ENCODE measurements at regions not wholly inside any gene's neighbourhood (a gene's known extent, or its start where the extent isn't known, plus 50 kb on each side); places are given as distances from the start of the nearest gene placed in this dataset.
"Not testable (repeated sequence)": the region's sequence is repeated elsewhere in the genome, so short reads cannot be mapped to it uniquely, and the experiment has no call there.

DNA sequence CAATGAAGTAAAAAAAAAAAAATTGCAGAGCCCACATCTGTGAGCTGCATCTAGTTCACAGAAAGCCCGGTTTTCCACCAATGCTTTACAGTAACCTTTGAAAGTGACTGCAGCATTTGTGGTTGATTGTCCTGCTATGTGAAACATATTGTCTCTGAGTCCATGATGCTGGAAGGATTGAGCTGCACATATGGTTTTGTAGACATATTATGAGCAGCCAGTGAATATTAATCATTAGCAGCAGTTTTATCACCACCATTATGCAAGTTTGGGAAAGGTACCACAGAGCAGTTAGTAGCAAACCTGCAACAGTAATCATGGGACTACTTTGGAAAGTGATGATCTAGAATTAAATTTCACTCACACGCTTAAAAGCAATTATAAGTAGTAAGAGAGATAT lies 151.5 kb upstream of the PRICKLE1 start:
- no peak for DNase-seq
- intact Hi-C loops (cut with DNase I, micrococcal nuclease): no loop called here
- ATAC-seq: no peak

DNA sequence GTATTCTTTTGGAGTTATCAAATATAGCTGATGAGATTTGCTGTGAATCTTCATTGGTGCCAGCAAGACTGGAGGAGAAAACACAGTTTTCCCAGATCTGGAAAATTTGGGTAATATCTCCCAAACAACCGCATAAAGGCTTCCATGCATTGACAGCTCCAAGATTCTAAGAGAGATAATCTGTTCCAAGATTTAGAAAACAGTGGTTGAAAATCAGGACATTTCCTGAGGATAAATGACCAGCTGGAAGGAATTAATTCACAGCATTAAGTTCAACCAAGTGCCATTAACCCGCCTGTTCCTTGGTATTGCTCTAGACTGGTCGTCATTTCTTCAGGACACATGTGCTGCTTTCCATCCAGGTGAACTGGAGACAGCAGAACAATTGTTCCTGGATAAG lies 147.9 kb upstream of the PRICKLE1 start:
- no peak for ATAC-seq
- intact Hi-C loops (cut with DNase I, micrococcal nuclease): no loop called here

DNA sequence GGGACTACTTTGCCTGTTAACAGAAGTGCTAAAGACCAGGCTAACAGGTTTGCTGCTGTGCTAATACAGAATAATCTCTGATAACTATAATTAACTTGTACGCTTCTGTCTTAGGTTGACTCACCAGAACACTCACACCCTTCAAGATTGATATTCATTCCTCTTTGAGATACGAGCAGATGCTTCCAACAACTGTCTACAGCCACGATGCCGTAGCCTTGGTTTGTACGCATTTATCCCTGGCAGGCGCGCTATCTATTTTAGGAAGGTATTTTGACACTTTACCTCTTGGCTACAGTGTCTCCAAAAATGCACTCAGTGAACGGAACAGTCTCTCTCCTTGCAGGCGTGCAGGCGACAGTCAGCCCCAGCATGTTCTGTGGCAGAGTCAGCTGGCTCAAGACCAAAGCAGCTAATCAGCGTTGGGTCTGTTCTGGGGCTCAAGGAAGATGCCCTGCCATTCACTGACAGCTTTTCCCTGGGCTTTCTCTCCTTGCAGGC lies 146.4 kb upstream of the PRICKLE1 start:
- intact Hi-C loops (cut with DNase I, micrococcal nuclease): no loop called here
- ATAC-seq (no peak), DNase-seq (no peak)

More for the DNA sequence above, 147.9 kb upstream of the PRICKLE1 start:
- DNase-seq: no peak

DNA sequence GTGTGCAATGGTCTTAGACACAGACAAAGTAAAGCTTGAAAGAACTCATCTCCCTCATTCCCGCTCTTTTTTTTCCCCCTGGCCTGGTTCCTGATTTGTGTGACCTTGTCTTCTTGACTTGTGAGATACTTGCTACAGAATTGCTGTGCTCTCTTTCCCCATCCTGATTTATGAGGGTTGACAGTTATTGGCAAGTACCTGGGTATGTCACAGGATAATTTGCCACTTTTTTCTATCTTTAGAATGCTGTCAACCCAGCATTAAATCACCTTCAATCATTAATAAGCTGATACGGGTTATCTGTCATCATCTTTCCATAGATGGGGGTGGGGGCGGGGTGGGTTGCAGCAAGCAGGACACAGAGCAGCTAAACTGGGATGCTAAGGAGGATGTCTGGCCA lies 144.4 kb upstream of the PRICKLE1 start:
- intact Hi-C loops (cut with DNase I, micrococcal nuclease): no loop called here
- no peak for DNase-seq

DNA sequence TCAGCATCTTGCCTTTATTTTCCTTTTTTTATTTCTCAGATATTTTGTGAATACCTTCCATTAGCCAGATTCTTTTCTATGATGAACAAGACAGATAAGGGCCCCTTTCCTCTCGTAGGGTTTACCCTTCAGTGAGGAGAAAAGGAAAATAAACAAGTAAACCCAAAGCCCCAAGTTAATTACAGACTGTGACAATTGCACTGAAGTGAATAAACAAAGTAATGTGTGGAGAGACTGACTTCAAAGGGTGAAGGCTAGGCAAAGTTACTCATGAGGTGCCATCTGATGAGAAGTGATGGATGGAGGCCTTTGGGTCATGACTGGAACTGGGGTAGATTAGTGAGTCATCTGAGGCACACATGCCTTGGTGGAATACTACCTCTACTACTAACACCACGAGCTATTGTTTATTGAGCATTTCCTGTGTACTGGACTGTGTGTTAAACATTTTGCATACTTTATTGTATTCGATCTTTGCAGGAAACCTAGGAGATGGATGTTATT lies 143.4 kb upstream of the PRICKLE1 start:
- DNase-seq (no peak), ATAC-seq (no peak)
- intact Hi-C loops (cut with DNase I, micrococcal nuclease): no loop called here

More for the DNA sequence above, 144.4 kb upstream of the PRICKLE1 start:
- no peak for ATAC-seq

DNA sequence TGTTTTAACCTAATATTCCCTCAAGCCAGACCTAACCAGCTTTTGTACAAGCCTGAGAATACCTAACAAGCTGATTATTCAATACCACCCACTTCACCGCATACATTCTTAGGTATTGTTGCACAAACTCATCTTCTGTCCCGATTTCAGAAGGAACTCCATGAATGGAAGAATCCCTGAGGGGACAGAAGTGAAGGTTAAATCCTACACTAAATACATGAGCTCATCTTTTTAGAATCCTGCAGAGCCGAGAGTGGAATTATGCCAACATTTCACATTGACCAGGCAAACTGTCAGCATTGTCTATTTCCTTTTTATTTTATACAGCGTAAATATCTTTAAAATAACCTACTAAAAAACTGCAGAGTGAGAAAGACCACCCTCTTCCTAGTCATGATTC lies 140.7 kb upstream of the PRICKLE1 start:
- intact Hi-C loops (cut with DNase I, micrococcal nuclease): no loop called here
- ATAC-seq: no peak
- DNase-seq: no peak

DNA sequence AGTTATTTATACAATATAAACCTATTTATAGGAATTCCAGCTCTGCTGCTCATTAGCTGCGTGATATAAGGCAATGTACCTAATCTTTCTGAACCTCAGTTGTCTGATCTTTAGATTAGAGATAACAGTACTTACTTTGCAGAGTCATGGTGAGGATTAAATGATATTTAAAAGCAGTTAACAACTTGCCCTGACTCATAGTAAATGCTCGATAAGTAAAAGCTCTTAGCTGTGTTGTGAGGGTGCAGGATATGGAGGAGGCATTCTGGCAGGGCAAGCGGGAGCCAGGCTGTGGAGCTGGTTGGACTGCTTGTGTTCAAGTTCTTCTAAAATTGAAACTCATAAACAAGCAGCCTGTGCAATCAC lies 140.0 kb upstream of the PRICKLE1 start:
- ATAC-seq (no peak), DNase-seq (no peak)
- intact Hi-C loops (cut with DNase I, micrococcal nuclease): no loop called here

DNA sequence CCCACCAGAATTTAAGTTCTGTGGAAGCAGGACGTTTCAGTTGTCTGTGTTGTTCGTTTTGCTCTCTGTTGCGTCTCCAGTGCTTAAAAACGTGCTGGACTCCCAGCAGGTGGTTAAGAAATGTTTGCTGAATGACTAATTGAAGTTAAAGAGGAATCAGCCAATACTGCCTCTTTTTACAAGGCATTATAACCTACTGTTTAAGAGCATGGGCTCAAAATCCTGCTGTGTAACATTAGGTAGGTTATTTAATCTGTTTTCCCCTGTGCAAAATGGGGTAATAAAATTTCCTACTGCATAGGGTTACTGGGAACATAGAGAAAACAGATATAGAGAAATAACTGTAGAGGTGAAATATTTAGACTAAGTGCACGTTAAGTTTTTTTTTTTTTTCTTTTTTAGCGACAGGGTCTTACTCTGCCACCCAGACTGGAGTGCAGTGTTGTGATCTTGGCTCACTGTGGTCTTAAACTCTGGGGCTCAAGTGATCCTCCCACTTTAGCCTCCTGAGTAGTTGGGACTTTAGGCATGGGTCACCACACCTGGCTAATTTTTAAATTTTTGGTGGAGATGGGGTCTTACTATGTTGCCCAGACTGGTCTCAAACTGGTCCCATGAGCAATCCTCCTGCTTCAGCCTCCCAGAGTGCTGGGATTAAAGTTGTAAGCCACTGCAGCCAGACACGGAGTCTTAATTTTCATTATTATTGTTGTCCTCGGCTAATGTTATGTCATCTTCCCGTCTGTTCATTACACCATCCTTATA lies 139.4 kb upstream of the PRICKLE1 start:
- intact Hi-C loops (cut with DNase I, micrococcal nuclease): no loop called here
- ATAC-seq (no peak), DNase-seq (no peak)

DNA sequence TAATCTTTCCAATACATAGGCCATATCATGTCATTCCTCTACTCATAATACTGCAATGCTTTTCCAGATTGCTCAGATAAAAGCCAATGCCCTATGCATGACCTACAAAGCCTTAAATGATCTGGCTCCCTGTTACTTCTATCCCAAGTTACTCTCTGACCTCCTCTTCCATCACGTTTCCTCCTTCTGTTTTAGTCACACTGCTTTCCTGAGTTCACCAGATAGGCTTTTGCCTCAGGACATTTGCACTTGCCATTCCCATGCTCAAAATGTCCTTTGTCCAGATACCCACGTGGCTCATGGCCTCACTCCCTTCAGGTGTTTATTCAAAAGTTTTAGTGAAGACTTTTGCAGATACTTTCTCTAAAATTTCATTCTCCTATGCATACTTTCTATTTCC lies 138.7 kb upstream of the PRICKLE1 start:
- intact Hi-C loops (cut with DNase I, micrococcal nuclease): no loop called here
- no peak for ATAC-seq
- no peak for DNase-seq

DNA sequence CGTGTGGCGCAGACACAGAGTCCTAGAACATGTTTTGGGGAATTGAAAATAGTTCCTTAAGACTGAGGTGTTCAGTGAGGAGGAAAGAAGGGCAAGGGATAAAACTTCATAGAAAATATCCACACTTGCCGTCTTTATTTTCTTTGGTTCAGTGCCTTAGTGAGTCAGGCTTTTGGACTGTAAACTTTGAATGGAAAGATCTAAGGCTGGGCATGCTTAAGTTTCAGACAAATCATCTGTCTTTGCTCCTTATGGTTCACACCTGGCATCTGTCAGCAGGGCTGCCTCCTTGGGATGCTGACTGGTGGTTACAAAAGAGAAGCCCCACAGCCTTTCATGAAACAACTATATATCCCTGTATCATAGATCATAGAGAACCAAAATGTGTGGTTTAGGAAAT lies 136.3 kb upstream of the PRICKLE1 start:
- intact Hi-C loops (cut with DNase I, micrococcal nuclease): no loop called here
- DNase-seq (no peak), ATAC-seq (no peak)

DNA sequence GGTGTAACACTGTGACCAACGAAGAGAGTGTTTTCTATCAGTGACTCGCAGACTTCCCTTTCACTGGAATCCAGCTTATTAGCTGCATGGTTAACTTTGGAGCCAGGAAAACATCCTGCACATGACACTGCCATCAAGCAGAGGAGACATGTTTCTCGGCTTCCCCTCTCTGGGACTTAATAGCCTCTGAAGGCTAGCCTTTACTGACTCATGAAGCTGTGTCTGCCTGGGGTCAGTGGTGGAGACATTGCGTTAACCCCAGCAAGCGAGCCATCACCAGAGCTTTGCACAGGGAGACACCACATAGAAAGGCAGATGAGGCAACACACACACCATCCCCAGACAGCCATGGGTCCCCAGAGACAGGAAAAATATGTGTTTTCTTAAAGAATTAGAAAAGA lies 126.9 kb upstream of the PRICKLE1 start:
- intact Hi-C loops (cut with DNase I, micrococcal nuclease): no loop called here
- ATAC-seq: no peak

DNA sequence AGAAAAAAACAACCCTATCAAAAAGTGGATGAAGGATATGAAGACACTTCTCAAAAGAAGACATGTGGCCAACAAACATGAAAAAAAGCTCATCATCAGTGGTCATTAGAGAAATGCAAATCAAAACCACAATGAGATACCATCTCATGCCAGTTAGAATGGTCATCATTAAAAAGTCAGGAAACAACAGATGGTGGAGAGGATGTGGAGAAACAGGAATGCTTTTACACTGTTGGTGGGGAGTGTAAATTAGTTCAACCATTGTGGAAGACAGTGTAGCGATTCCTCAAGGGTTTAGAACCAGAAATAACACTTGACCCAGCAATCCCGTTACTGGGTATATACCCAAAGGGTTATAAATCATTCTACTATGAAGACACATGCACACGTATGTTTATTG lies 124.0 kb upstream of the PRICKLE1 start:
- DNase-seq; intact Hi-C loops (cut with DNase I, micrococcal nuclease); ATAC-seq: not testable (repeated sequence)

More for the DNA sequence above, 126.9 kb upstream of the PRICKLE1 start:
- no peak for DNase-seq

DNA sequence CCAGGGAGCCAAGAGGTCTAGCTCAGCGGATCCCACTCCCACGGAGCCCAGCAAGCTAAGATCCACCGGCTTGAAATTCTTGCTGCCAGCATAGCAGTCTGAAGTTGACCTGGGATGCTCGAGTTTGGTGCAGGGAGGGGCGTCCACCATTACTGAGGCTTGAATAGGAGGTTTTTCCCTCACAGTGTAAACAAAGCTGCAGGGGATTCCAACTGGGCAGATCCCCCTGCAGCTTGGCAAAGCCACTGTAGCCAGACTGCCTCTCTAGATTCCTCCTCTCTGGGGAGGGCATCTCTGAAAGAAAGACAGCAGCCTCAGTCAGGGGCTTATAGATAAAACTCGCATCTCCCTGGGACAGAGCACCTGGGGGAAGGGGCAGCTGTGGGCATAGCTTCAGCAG lies 118.8 kb upstream of the PRICKLE1 start:
- not testable (repeated sequence) for DNase-seq

DNA sequence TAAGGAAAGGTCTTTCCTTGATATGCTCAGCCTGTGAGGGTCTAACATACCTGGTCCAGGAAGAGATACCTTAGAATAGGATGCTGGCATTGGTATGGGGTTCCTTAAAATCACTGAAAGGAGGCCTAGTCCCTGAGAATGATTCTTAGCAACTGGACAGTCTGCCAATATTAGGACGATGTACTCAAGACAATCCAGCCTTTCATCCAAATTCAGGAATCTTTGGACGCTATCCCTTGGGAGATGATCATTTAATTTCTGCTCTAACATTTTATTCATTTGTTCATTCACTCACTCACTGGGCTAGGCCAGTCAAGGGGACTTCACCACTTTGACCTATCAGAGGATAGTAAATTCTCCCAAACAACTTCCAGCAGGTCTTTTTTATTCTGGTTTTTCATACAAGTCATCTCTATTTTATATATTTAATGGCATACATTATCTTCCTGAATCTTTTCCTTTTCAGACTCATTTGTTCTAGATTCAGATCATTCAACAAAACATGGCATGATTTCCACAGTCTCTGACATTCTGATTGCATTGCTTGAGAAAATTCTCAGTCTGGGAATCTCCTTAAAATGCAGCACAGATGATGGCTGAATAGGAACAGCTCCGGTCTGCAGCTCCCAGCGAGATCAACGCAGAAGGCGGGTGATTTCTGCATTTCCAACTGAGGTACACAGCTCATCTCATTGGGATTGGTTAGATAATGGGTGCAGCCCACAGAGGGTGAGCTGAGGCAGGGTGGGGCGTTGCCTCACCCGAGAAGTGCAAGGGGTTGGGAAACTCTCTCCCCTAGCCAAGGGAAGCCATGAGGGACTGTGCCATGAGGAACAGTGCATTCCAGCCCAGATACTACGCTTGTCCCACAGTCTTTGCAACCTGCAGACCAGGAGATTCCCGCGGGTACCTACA lies 118.0 kb upstream of the PRICKLE1 start:
- intact Hi-C loops (cut with DNase I, micrococcal nuclease): no loop called here
- DNase-seq: no peak
- no peak for ATAC-seq

More for the DNA sequence above, 118.8 kb upstream of the PRICKLE1 start:
- intact Hi-C loops (cut with DNase I, micrococcal nuclease); ATAC-seq: not testable (repeated sequence)

DNA sequence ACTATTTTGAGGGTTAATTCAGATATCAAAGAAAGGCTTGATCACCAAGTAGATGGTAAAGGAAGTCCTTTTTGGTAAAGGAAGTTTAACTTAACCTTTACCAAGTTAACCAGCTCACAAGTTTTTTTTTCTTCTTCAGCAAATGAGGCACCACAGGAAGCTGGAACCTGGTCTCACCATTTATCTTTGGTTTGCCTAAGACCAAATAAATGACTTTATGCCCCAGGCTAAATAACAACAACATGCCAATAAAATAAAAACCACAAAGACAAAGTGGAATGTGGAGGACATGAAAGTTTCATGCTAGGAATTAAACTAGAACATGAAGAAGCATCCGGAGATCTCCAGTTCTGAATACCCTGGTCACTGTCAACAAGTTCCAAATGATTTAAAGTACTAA lies 116.8 kb upstream of the PRICKLE1 start:
- ATAC-seq: no peak
- intact Hi-C loops (cut with DNase I, micrococcal nuclease): no loop called here
- DNase-seq: no peak

DNA sequence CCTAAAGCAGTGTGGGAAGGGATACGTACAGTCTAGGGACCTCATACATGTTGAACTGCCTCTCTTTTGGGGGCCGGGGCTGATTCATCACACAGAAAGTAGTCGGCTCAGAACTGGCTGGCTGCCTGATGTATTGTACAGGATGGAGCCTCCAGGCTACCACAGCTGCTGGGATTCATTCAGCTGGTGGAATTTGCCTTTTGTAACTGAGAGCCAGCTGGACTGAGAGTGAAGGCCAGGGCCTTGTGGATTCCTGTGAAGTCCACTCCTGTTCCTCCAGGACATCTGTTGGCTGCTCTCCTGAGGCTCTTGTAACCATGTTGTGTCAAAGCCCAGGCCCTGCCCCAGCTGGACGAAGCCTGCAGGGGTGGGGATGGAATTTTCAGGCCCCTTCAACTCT lies 116.3 kb upstream of the PRICKLE1 start:
- ATAC-seq (no peak), DNase-seq (peak; percentile 29 to 52)
- intact Hi-C loops (cut with DNase I, micrococcal nuclease): no loop called here

DNA sequence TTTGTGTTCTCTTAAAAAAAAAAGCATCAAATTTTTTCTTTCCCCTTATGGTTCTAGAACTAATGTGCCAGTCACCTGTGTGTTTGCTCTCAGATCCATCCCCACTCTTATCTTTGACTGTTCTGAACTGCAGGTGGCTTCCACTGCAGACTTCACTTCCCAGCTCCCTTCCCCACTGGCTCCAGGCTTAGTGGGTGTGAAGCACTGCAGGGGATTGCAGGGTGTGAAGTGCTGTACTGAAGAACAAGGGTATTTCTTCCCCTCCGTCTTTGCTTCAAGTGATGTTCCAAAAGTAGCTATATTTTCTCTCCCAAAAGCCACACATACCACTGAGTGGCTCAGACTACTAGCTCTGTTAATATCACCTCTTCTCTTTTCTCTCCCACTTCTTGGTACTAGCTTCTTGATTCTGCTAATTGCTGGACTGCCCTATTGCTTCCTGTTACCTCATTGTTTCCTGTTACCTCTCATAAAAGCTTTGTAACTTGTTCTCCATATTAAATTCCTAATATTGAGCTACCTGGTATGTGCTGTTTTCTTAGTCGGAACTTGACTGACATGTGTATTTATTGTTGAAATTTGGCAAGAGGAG lies 115.4 kb upstream of the PRICKLE1 start:
- ATAC-seq (no peak), DNase-seq (no peak)
- intact Hi-C loops (cut with DNase I, micrococcal nuclease): no loop called here

DNA sequence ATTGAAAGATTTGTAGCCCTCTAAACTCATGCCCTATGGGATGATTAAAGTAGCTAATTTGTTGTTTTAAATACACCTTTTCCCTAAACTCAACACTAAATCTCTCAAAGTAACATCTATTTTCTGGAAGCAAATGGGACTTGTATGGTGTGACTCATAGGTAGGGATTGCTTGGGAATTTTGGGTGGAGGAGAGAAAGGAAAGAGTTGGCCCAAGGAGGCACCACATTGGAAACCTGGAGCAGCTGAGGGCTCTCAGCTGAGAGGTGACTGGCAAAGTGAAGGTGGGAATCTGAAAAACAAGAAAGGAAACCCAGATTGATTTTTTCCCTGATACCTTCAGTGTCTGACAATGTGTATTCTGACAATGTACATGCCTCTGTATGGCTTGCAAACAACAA lies 114.8 kb upstream of the PRICKLE1 start:
- DNase-seq (no peak), ATAC-seq (no peak)
- intact Hi-C loops (cut with DNase I, micrococcal nuclease): no loop called here

DNA sequence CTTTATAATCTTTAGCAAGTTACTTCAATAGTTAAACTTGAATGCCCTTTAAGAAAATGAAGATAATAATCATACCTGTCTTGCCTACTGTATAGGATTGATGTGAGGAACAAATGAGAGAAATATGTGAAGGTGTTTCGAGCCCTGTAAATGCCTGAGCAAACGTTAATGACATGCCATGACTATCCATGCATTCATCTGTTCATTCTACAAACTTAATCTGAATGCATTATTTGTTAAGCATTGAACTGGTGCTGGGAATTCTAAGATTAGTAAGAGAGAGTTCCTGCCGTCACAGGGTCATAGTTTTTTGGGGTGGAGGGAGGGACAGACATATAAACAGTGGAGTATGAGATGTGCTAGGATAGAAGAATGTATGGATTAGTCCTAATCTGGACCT lies 111.5 kb upstream of the PRICKLE1 start:
- DNase-seq (no peak), ATAC-seq (no peak)
- intact Hi-C loops (cut with DNase I, micrococcal nuclease): no loop called here

Measured in left colon (tissue), 2 donors.